ENCODE measurements at regions not wholly inside any gene's neighbourhood (a gene's known extent, or its start where the extent isn't known, plus 50 kb on each side); places are given as distances from the start of the nearest gene placed in this dataset.
"Not testable (repeated sequence)": the region's sequence is repeated elsewhere in the genome, so short reads cannot be mapped to it uniquely, and the experiment has no call there.

DNA sequence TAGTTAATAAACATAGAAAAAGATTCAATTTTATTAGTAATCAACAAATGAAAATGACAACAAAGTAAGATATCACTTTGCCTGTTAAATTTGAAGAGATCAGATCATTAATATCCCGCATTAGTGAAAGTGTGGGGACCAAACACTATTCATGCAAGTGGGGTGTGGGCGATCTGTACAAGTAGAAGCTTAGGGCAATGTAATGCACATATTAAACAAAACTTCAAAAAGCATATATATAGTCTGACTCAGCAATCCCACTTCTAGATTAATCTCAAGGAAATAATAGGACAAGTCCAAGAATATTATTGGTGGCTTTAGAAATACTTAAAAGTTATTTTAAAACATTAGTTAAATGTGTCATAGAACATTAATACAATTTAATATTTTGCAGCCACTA is 188.5 kb downstream of the LRRC70 start:
- no peak for DNase-seq

DNA sequence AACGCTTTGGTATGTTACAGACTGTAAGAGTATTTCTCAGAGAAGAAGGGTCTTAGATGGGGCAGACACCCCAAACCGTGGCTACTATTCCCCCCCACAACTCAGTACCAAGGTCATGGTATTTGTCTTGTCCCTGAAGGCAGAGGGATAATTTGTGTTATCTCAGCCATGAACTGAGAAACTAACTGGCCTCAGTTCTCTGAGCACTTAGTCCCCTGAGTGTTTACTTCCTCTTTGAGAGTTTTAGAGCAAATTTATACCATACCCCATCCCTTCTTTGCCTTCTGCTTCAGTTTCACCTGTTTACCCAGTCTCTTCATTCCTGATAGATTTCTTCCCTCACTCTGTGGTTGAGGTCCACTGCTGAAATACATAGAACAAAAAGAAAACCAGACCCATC is 183.9 kb downstream of the LRRC70 start:
- DNase-seq, result no peak

DNA sequence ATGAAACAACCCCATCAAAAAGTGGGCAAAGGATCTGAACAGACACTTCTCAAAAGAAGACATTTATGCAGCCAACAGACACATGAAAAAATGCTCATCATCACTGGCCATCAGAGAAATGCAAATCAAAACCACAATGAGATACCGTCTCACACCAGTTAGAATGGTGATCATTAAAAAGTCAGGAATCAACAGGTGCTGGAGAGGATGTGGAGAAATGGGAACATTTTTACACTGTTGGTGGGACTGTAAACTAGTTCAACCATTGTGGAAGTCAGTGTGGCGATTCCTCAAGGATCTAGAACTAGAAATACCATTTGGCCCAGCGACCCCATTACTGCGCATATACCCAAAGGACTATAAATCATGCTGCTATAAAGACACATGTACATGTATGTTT is 179.1 kb downstream of the LRRC70 start:
- DNase-seq, result not testable (repeated sequence)

DNA sequence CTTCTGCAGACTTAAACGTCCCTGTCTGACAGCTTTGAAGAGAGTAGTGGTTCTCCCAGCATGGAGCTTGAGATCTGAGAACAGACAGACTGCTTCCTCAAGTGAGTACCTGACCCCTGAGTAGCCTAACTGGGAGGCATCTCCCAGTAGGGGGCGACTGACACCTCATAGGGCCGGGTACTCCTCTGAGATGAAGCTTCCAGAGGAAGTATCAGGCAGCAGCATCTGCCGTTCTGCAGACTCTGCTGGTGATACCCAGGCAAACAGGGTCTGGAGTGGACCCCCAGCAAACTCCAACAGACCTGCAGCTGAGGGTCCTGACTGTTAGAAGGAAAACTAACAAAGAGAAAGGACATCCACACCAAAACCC is 174.4 kb downstream of the LRRC70 start:
- DNase-seq, result not testable (repeated sequence)

DNA sequence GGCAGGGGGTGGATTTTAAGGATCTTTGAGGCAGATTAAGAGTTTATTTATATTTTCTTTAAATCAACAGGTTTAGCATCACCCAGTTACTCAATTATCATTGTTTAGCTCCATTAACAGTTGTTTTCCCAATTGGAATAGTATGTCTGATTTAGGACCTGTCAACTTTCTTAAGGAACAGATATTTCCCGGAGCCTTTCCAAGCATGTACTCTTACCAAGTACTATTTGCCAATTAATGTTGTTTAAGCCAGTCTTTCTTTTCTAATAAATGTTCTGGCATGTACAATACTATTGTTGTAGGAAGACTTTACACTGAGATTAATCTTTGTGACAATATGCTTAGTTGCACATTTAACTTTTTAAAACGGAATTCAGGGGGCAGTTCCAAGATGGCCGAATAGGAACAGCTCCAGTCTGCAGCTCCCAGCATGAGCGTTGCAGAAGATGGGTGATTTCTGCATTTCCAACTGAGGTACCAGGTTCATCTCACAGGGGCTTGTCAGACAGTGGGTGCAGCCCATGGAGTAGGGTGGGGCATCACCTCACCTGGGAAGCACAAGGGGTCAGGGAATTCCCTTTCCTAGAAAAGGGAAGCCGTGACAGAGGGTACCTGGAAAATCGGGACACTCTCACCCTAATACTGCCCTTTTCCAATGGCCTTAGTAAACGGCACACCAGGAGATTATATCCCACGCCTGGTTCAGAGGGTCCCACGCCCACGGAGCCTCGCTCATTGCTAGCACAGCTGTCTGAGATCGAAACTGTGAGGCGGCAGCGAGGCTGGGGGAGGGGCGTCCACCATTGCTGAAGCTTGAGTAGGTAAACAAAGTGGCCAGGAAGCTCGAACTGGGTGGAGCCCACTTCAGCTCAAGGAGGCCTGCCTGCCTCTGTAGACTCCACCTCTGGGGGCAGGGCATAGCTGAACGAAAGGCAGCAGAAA is 173.7 kb downstream of the LRRC70 start:
- not testable (repeated sequence) for DNase-seq

DNA sequence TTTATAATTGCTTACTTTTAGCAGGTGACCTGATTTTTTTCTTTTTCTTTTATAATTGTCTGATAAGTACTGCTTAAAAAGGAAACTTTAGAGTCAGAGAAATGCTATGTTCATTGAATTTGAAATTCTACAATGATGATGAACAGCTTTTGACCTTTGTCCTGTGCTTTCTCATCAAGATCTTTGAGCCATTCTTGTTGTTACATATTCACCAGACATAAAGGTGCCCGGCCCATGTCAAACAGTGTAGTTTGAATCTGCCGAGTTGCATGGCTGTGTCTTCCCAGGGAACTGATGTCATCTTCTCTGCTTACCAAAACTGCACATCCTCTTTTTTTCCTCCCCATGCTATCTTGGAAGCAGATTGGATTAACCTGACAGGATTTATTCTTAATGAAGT is 163.6 kb downstream of the LRRC70 start:
- DNase-seq, result no peak

DNA sequence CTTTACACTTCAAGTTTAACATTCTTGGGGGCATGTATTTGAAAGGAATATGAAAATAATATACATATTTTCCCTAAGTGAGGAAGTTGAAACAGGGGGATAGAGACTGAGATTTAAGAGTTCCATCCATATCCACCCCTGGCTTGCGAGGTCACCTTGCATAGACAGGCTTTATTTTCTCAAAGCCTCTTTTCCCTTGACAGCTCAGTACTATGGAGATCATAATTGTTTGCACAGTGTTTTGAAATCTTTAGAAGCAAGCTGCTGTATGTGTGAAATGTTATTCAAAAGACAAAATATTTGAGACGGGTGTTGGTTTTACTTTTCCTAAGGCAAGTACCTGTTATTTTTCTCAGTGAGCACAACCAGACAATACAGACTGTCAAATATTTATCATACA is 163.1 kb downstream of the LRRC70 start:
- DNase-seq, result no peak

DNA sequence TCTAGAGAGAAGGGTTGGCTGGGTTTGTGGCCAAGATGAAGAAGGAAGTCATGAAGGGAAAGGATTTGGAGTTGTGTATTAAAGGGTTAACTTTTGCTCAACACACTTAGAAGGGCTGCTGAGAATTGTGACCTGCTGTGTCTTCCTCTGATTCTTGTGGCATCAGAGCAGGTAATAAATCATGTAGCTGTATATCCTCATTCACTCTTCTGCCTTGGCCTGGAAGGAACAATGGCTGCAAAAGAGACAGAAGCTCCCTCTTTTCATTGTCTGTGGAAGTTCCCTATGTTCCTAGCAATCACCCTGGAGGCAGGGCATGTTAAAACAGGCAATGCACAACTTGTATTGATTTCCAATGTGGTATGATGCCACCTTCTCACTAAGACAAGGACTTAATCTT is 159.1 kb downstream of the LRRC70 start:
- DNase-seq, result no peak

DNA sequence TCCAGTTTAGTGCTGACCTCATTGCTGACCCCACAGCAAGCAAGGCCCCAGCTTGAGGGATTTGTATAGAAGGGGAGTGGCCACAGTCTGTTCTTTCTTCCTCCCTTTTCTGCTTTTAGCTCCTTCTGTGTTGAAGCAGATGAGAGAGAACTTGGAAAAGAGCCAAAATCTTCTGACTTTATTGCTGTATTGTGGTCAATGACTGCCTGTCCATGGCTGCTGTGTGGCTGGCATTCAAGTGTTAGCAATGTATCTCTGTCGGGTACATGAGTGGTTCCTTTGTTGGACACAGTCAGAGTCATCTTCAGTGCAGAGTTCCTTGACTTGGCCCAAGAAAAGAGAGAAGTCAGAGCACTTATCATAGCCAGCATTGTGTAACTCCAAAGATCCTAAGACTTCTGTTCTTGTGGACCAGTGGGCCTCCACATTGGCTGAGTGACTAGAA is 154.1 kb downstream of the LRRC70 start:
- peak; percentile 92 for DNase-seq

DNA sequence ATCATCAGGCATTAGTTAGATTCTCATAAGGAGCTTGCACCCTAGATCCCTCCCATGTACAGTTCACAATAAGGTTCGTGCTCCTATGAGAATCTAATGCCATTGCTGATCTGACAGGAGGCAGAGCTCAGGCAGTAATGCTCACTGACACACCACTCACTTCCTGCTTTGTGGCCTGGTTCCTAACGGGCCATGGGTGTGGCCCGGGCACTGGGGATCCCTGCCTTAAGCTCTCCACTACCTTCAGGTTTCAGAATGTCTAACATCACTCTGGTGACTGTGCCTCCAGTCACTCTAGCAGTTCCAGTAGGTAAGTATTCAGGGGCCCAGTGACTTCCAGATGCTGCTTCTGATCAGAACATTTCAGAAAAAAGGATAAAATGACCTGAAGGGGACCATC is 152.4 kb downstream of the LRRC70 start:
- DNase-seq, result peak; percentile 88

DNA sequence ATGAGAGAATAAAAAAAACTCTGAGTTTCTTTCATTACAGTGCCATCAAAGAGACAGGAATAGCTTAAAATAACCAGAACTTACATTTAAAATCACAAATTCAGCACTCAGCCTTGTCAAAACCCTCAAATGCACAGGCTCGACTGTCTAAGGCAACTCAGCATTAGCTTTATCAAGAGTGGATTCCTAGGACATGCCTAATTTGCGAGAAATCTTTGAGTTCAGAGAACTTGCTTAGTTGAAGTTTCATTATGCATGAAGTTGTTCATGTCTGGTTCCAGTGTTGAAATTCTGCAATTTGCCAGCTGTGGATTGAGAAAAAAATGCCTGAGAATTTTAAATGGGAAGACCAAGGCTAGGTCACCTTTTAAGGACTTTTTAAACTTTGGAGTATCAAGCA is 151.1 kb downstream of the LRRC70 start:
- peak; percentile 84 for DNase-seq

DNA sequence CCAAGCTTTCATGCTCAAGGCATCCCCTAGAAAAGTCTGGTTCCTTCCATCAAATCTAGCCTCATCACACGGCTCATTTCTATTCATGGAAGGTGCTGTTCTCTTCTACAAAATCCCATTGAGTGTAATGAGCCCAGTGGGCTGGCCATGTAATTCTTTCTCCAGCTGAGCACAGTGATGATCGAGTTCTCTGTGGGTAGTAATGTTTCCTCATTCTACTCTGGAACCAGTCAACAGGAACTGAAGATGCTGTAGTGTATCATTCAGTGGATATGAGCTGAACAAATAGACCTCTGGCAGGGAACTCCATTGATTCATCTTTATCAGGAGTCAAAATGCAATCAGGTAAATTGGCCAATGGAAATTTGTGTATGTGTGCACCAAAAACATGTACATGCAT is 149.2 kb downstream of the LRRC70 start:
- DNase-seq, result no peak

DNA sequence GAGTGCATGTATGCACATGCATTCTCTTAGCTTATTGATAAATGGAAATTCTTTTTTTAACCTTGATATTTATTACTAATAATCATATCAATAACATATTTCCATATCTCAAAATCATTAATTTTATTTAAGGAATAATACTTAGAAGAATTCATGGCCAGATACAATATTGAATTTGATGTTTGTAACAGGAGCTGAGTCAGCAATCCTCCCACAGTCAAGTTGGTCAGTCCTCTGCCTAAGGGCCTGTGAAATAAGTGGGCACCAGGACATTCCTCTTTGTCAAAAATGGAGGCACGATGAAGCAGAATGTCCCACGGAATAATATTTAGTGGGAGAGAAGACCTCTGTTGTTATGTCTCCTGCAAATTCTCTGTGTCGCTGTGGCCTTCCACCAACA is 148.6 kb downstream of the LRRC70 start:
- DNase-seq, result no peak

DNA sequence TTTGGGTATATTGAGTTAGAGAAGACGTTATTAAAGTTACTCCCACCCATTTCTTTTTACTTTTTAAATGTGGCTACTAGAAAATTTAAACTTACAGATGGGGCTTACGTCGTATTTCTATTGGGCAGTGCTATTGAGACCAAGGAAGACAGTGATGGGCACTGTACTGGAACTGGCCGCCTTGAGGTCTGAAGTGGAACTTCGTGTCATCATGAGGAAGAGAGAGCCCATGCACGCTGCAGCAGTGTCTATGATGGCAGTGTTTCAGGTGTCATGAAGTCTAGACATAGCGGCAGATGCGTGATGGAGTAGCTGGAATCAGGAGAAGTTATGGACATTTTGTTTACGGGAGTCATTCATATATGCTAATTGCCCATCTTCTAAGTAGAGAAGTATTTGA is 143.7 kb downstream of the LRRC70 start:
- DNase-seq, result no peak

DNA sequence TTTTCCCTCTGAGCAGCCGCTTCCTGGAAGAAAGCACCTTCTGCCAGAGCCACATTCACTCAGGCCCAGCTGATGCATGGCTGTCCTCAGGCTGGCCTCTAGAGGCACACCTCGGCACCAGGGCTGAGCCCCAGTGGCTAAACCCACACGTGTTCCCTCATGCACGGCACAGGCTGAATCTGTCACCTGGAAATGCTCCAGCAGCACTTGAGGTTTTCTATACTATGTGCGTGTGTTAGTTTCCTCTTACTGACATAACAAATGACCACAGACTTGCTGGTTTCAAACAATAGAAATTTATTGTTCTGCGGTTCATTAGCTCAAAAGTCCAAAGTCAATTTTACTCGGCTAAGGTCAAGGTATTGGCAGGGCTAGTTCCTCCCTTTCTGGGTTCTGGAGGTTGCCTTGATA is 141.4 kb downstream of the LRRC70 start:
- peak; percentile 100 for DNase-seq

DNA sequence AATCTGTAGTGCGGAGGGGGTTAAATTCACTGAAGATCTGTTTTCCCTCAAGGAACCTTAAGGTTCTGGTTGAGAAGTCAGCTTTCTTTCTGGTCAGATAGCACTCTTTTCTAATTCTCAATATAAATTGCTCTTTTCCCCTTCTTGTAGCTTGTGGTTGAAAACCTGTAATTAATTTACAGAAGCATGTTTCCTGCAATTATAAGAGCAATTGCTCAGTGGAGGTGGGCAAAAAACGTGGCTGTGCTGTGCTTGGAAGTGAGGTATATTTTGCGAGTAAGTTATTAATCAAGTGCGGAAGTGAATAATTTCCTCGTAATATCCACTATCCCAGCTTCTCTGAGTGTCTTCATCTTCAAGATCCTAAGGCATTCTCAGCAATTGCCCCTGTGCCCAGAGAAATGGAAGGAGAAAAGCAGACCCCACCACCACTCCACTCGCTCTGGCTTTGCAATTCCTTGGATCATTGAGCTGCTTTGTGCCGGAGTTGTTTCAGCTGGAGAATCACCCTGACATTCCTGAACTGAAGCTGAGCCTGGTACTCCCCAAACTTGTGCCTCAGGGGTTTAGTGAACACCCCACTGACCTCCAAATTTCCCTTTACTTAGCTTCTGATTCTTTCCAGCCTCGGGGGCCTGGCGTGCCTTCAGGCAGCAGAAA is 140.6 kb downstream of the LRRC70 start:
- DNase-seq, result no peak

DNA sequence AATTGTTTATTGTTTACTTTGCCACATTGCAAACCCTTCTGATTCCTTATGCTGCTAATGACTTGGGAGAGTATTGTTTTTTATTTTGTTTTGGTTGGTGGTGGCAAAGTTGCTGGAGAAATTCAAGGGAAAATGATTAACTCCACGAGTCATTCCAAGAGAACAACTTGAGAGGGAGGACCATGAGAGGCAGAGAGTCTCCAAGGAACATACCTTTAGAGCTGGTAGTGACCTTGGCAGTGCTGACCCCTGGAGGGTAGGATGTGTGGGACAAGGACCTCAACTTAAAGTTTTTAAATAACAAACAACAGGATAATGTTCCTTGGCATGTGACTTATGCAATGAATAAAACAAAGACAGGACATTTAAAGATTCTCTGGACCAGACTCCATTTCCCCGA is 139.7 kb downstream of the LRRC70 start:
- no peak for DNase-seq

DNA sequence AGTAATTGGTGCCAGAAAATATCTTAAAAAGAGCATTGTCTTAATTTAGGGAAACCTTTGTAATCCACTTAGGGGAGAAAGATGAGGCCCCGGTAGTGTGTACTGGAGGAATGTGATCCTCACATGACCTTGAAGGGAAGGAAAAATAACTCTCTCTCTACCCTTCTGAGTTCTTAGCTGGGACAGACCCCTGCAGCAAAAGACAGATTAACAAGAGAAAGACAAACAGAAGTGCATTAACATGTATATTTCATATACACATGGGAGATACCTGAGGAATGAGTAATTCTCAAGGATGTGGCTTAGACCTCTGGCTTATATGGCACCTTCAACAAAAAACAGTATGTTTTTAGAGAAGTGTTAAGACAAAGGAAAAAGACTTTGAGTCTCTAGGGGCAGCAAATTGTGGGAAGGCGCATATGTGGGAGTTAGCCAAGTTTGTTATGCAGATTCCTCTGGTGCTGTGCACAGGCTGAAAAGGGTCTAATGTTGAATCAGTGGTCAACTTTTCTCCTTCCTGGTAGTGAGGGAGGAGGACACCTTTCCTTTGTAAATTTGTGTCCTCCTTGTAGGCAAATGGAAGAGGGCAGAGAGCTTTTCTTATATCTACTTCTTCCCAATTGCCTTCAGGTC is 138.8 kb downstream of the LRRC70 start:
- DNase-seq, result no peak

DNA sequence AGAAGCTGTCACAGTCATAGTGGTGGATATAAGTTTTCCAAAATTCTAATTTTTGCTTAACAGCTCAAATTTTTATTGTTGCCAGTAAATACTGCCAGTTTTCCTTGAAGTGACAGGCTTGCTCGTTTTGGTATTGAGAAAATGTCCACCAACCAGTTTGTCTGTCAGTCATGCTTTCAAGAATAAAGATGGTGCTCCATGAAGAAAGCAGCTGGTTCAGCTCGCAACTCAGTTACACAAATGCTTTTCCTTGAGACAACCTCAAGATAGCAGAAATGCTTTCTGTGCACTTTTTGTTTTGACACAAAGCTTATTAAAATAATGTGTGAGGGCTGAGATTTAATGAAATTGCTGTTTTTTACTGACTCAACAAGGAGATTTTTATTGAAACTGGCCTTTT is 135.7 kb downstream of the LRRC70 start:
- no peak for DNase-seq

DNA sequence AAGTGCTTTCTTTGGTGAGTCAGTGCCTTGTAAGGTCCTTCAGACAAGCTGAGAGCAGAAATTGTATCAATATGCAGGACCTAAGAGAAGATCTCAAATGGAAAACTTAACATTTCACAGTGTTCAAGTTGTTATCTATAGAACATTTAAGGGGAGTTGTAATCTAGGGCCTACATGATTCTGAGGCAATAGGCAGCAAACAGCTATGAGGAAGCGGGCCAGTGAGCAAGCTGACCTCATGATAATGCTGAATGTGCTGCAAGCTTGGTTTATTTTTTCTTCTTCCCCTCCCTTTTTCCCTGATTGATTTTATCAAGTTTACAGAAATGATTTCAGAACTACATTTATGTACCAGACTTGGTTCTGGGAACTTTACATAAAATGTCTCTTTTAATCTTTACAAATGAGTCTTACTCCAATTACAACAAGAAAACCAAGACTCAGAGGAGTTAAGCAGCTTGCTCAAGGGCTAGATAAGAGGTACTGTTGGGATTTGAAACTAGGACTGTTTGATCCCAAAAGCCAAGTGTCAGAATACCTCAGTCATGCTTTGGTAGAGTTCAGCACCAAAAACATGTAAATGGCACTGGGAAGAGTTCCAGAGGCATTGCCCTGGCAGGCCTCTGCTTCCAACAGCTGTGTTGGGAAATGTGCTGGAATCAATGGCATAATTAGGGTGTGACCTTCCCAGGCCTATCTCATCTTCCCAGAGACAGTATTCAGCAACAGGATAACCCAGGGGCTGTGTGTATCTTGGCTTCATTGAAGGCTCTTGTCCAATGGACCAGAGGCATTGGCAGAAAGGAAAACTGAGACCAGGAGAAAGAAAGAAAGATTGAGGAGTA is 130.1 kb downstream of the LRRC70 start:
- no peak for DNase-seq

DNA sequence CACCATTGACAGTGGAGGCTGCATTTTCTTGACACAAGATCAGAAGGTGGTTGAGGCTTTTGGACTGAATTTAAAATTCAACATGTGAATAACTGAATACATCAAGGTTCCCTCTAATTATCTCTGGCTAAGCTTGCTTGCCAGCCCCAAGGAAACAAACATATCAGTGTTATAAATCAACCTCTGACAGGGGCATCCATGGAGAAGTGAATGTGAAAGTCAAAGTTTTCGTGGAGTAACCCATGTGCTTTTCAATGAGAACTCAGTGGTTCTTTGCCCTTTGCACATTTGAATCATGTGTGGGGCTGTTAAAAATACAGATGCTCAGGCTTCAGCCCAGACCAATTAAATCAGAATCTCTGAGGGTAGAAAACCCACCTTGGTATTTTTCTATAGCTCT is 128.9 kb downstream of the LRRC70 start:
- DNase-seq, result no peak

DNA sequence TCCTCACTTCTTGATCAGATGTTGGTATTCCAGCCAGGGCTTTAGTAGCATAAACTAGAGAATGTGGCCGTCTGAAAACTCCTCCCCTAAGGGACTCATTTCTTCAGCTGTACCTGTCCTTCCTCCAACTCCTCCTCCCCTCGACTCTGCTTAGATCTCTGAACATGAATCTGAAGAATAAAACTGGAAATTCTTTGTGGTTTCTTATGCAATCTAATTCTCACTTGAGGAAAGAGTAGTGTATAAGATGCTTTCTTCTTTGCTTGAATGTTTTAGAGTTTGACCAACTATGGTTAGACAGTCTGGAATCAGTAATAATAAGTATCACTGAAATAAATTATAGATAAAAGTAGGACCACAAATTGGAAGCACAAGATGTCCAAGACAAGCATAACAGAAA is 128.5 kb downstream of the LRRC70 start:
- DNase-seq, result no peak

DNA sequence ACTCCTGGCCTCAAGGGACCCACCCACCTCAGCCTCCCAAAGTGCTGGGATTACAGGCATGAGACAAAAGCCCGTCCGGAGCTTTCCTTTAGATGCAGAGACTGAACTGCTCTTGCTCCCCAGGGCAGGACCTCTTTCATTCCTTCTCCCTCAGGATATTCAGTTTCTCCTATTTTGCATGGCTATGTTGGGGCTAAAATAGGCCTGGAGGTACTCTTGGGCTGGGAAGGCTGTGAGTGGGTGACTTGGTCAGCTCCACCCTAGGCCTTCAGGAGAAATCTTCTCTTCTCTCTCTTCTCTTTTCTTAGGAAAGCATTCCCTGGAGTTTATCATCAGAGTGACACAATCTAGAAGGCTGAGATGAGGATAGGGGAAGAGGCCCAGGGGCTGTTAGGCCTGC is 126.4 kb downstream of the LRRC70 start:
- no peak for DNase-seq
